CD14-positive monocyte (primary cell): ENCODE measurements at regions not wholly inside any gene's neighbourhood (a gene's known extent, or its start where the extent isn't known, plus 50 kb on each side); places are given as distances from the start of the nearest gene placed in this dataset.

Experiments
- DNase-seq, 3 donors: peaks; one replicate each; pipeline ENCODE4 v3.0.0-alpha.2; 2011 to 2022
- H2AFZ ChIP-seq: 2 replicates; pipeline ENCODE4 v1.6.0; 2012; ENCODE audit warnings: mild to moderate bottlenecking, low read depth, low read length, inconsistent platforms; ENCODE audit not compliant: insufficient read depth, poor library complexity, severe bottlenecking
- H3K27ac ChIP-seq, 2 donors: 1 replicate in 1 of 2; 2 replicates in 1 of 2; pipeline ENCODE4 v1.5.1; 2012 to 2013; ENCODE audit warnings: low read length in 2 of 2, control low read depth in 1 of 2, inconsistent platforms in 1 of 2, low read depth in 1 of 2, mild to moderate bottlenecking in 1 of 2
- H3K27me3 ChIP-seq, 2 donors: one replicate each; pipeline versions ENCODE4 v1.6.0 to v1.6.1; 2011 to 2013; ENCODE audit warnings: low read length in 2 of 2; ENCODE audit not compliant: control insufficient read depth in 2 of 2, insufficient read depth in 2 of 2
- H3K36me3 ChIP-seq, 2 donors: replicated peaks in 1 of 2; 1 replicate in 1 of 2; 2 replicates in 1 of 2; pipeline versions ENCODE4 v1.5.1 to v1.6.1; 2012 to 2013; ENCODE audit warnings: low read length in 2 of 2, control low read depth in 1 of 2, inconsistent platforms in 1 of 2, mild to moderate bottlenecking in 1 of 2; ENCODE audit not compliant: insufficient read depth in 2 of 2, control insufficient read depth in 1 of 2
- H3K4me1 ChIP-seq, 2 donors: 1 replicate in 1 of 2; 2 replicates in 1 of 2; pipeline versions ENCODE4 v1.5.1 to v1.6.1; 2012 to 2013; ENCODE audit warnings: low read length in 2 of 2, control low read depth in 1 of 2, inconsistent platforms in 1 of 2, mild to moderate bottlenecking in 1 of 2, moderate library complexity in 1 of 2; ENCODE audit not compliant: insufficient read depth in 2 of 2, control insufficient read depth in 1 of 2
- H3K4me2 ChIP-seq: replicated peaks from 2 replicates; pipeline ENCODE3; 2012; ENCODE audit warnings: low read length, moderate library complexity, mild to moderate bottlenecking; ENCODE audit not compliant: poor library complexity, severe bottlenecking; ENCODE audit errors: extremely low read depth
- H3K4me3 ChIP-seq, 3 experiments: fragments of 200-600 bp in 1 of 3; sonication (generic) in 1 of 3; replicated peaks in 1 of 3; 1 replicate in 2 of 3; 2 replicates in 1 of 3; pipeline ENCODE4 v1.5.1; 2011 to 2013; ENCODE audit warnings: low read length in 3 of 3, mild to moderate bottlenecking in 3 of 3, control low read depth in 2 of 3, low read depth in 2 of 3, inconsistent platforms in 1 of 3, moderate library complexity in 1 of 3
- H3K79me2 ChIP-seq: 2 replicates; pipeline ENCODE4 v1.6.0; 2012; ENCODE audit warnings: mild to moderate bottlenecking, control low read depth, inconsistent platforms, low read length, moderate library complexity; ENCODE audit not compliant: insufficient read depth
- H3K9ac ChIP-seq: 2 replicates; pipeline ENCODE4 v1.6.0; 2017; ENCODE audit warnings: low read length, mild to moderate bottlenecking; ENCODE audit not compliant: insufficient read depth, poor library complexity, severe bottlenecking
- H3K9me3 ChIP-seq, 2 donors: replicated peaks in 1 of 2; 1 replicate in 1 of 2; 2 replicates in 1 of 2; pipeline versions ENCODE4 v1.5.1 to v1.6.1; 2012 to 2013; ENCODE audit warnings: low read length in 2 of 2, control low read depth in 1 of 2; ENCODE audit not compliant: control insufficient read depth in 1 of 2, insufficient read depth in 1 of 2
- H4K20me1 ChIP-seq: 2 replicates; pipeline ENCODE4 v1.6.0; 2012; ENCODE audit warnings: mild to moderate bottlenecking, low read length, control low read depth, moderate library complexity; ENCODE audit not compliant: insufficient read depth
- H3K27ac Mint-ChIP-seq, 7 donors: one replicate each; pipeline ENCODE4 v1.8.0; 2020; ENCODE audit warnings: mild to moderate bottlenecking in 7 of 7, mixed read lengths in 7 of 7, moderate library complexity in 6 of 7, inconsistent platforms in 2 of 7
- H3K27me3 Mint-ChIP-seq, 3 donors: one replicate each; pipeline ENCODE4 v1.8.0; 2021 to 2022; ENCODE audit warnings: low read depth in 3 of 3, mild to moderate bottlenecking in 3 of 3, mixed read lengths in 3 of 3, moderate library complexity in 3 of 3, inconsistent platforms in 1 of 3
- H3K36me3 Mint-ChIP-seq, 2 donors: one replicate each; pipeline ENCODE4 v1.8.0; 2020; ENCODE audit warnings: mixed read lengths in 2 of 2, inconsistent platforms in 1 of 2, mild to moderate bottlenecking in 1 of 2
- H3K4me1 Mint-ChIP-seq: one replicate; pipeline ENCODE4 v1.8.0; 2020; ENCODE audit warnings: mild to moderate bottlenecking, mixed read lengths
- H3K4me3 Mint-ChIP-seq, 2 donors: one replicate each; pipeline ENCODE4 v1.8.0; 2020; ENCODE audit warnings: mild to moderate bottlenecking in 2 of 2, mixed read lengths in 2 of 2, moderate library complexity in 1 of 2
- H3K9me3 Mint-ChIP-seq, 7 donors: one replicate each; pipeline ENCODE4 v1.8.0; 2020 to 2022; ENCODE audit warnings: mixed read lengths in 7 of 7, mild to moderate bottlenecking in 6 of 7, moderate library complexity in 6 of 7, inconsistent platforms in 2 of 7
- CTCF ChIP-seq: fragments of 200-600 bp; IDR thresholded peaks from one replicate; pipeline ENCODE4 v1.8.0; 2022; ENCODE audit warnings: antibody characterized with exemption, mild to moderate bottlenecking
- WGBS: methylation state at CpG from one replicate; pipeline ENCODE4 v1.1.5; 2013; ENCODE audit warnings: missing lambda C conversion rate; ENCODE audit not compliant: insufficient coverage; 5-methylcytosine and 5-hydroxymethylcytosine counted together
- intact Hi-C, 2 donors: fragments of 100-400 bp; cut with micrococcal nuclease; formaldehyde crosslinking; loops; one replicate each; pipeline versions ENCODE4 v1.15.0 to v1.15.1; 2023

DNA sequence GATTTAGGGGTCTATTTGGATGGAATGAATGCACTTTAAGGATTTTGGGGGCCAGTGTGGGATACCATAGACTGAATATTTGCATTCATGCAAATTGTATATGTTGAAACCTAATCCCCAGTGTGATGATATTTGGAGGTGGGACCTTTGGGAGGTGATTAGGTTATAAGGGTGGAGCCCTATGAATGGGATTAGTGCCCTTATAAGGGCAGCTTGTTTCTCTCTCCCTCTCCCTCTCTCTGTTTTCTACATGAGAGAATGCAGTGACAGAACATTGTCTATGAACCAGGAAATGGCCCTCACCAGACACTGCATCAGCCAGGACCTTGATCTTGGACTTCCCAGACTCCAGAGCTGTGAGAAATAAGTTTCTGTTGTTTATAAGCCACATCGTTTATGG, 166.1 kb downstream of the MED10 start:
- Mint-ChIP-seq H3K27me3 (no peaks in the 10 kb centered on the region), H3K9me3 (peaks cover 3 to 16% (median 7%) of the 10 kb centered on the region in 7 donors), H3K27ac (no peak overlapping the region), H3K4me1 (no peaks in the 10 kb centered on the region), H3K4me3 (no peak overlapping the region), H3K36me3 (no peaks in the 10 kb centered on the region)
- H3K79me2 ChIP-seq = no peaks in the 10 kb centered on the region
- H3K4me1 ChIP-seq = no peaks in the 10 kb centered on the region
- intact Hi-C loops = no loop called here
- H3K4me2 ChIP-seq = no peak overlapping the region
- no peaks in the 10 kb centered on the region for H3K36me3 ChIP-seq
- peaks cover 0 to 13% of the 10 kb centered on the region in 2 donors for H3K9me3 ChIP-seq
- no peaks in the 10 kb centered on the region for H4K20me1 ChIP-seq
- no peak overlapping the region for H3K27ac ChIP-seq
- H3K9ac ChIP-seq = no peak overlapping the region
- no peaks in the 10 kb centered on the region for H3K27me3 ChIP-seq
- WGBS = no CpG with 5 or more reads among the region's 1 CpG
- H2AFZ ChIP-seq = no peak overlapping the region
- no peak for TF ChIP-seq CTCF
- H3K4me3 ChIP-seq = no peak overlapping the region
- DNase-seq = no peak

DNA sequence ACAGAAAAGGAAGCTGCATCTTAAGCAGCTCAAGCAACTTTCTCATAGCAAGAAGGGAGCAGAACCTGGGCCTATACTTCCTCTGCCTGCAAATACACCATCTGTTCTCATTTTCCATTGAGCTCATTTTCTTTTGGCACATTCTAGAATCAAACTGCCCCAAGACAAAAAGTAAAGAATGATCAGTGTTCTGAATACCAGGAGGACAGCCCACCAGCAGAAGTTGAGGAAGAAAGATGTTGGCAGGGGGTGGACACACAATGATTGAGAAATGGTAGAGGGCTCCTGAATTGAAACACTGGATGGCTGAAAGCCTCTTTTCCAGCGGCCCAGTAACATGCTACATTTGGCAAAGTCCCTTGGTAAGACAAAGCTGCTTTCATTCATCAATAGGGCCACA, 171.8 kb downstream of the MED10 start:
- Mint-ChIP-seq H3K27ac (no peak overlapping the region), H3K4me3 (no peak overlapping the region), H3K36me3 (no peaks in the 10 kb centered on the region), H3K4me1 (no peaks in the 10 kb centered on the region), H3K9me3 (peaks cover 0 to 11% (median 5%) of the 10 kb centered on the region in 7 donors), H3K27me3 (no peaks in the 10 kb centered on the region)
- Histone ChIP-seq H3K79me2 (no peaks in the 10 kb centered on the region), H2AFZ (no peak overlapping the region), H3K9me3 (peaks cover 0 to 13% of the 10 kb centered on the region in 2 donors), H3K27me3 (no peaks in the 10 kb centered on the region), H3K4me3 (no peak overlapping the region), H3K36me3 (no peaks in the 10 kb centered on the region), H3K4me2 (no peak overlapping the region), H3K4me1 (no peaks in the 10 kb centered on the region), H4K20me1 (no peaks in the 10 kb centered on the region), H3K9ac (no peak overlapping the region), H3K27ac (no peak overlapping the region)
- WGBS = 88% methylated on average over 1 of the region's 1 CpG
- DNase-seq = no peak
- TF ChIP-seq CTCF = no peak
- intact Hi-C loops = no loop called here
